ENCODE measurements at regions not wholly inside any gene's neighbourhood (a gene's known extent, or its start where the extent isn't known, plus 50 kb on each side); places are given as distances from the start of the nearest gene placed in this dataset.

GRCh38 chr22:34946339-34946985 is 119.5 kb upstream of the ISX start:
- CTCF ChIA-PET, result no interaction called here

More at GRCh38 chr22:34946339-34946985, 119.5 kb upstream of the ISX start:
- intact Hi-C loops (cut with micrococcal nuclease), result no loop called here
- Histone ChIP-seq H3K27me3 (ENCODE audit: control insufficient read depth in 2 of 2, insufficient read depth in 2 of 2, low read length in 2 of 2) (no peaks in the 10 kb centered on the region), H4K20me1 (replicated peaks; ENCODE audit: control insufficient read depth, extremely low read depth, insufficient read depth, low read length) (no peaks in the 10 kb centered on the region), H3K9ac (replicated peaks; ENCODE audit: extremely low read depth, insufficient read depth, low read length) (no peak overlapping the region), H2AFZ (ENCODE audit: low read depth, low read length) (no peak overlapping the region), H3K4me2 (ENCODE audit: insufficient read depth, low read length) (no peak overlapping the region), H3K4me3 (replicated peaks in 1 of 3; ENCODE audit: insufficient read depth in 1 of 3, low read depth in 1 of 3, low read length in 3 of 3) (no peak overlapping the region), H3K79me2 (ENCODE audit: control insufficient read depth, insufficient read depth, low read length) (no peaks in the 10 kb centered on the region), H3K36me3 (ENCODE audit: control insufficient read depth in 2 of 2, extremely low read depth in 1 of 2, insufficient read depth in 2 of 2, low read length in 2 of 2) (no peaks in the 10 kb centered on the region), H3K4me1 (ENCODE audit: control insufficient read depth, extremely low read depth, insufficient read depth, low read length) (no peaks in the 10 kb centered on the region), H3K27ac (ENCODE audit: insufficient read depth, low read depth, low read length) (no peak overlapping the region), H3K9me1 (replicated peaks; ENCODE audit: control insufficient read depth, extremely low read depth, insufficient read depth, low read length) (no peaks in the 10 kb centered on the region), H3K9me3 (replicated peaks; ENCODE audit: control insufficient read depth, insufficient read depth, low read length) (peaks cover 10% of the 10 kb centered on the region)
- dilution Hi-C loops (cut with MboI; ENCODE audit: extremely low pct_ligation_motif_present, low sequenced_read_pairs), result no loop called here
- FAIRE-seq (no peak), DNase-seq (ENCODE audit: low read depth, low spot score) (no peak)
- BruUV-seq (replicated peaks), result no TSS peak
- TF ChIP-seq MAX (IDR thresholded peaks at IDR 0.05; ENCODE audit: insufficient read depth, insufficient read length), result no peak
- no peak for TF ChIP-seq POLR2AphosphoS5 (IDR thresholded peaks at IDR 0.05; ENCODE audit: insufficient read depth, low read depth, low read length)
- TF ChIP-seq FOS (IDR thresholded peaks at IDR 0.05; ENCODE audit: borderline replicate concordance, insufficient read depth, low read length), result no peak
- TF ChIP-seq CTCF (IDR thresholded peaks at IDR 0.05; ENCODE audit: extremely low read depth in 1 of 2, insufficient read depth in 1 of 2, low read depth in 1 of 2, low read length in 2 of 2), result no peak
- TF ChIP-seq JUN (IDR thresholded peaks at IDR 0.05; ENCODE audit: borderline replicate concordance, insufficient read depth, insufficient read length, low read depth), result no peak
- no peak for TF ChIP-seq GATA2 (IDR thresholded peaks at IDR 0.05; ENCODE audit: insufficient read depth, insufficient read length, low read depth, low read length)
- no peak for TF ChIP-seq POLR2A (IDR thresholded peaks at IDR 0.05; ENCODE audit: low read depth, low read length)
- no peak for TF ChIP-seq EZH2 (IDR thresholded peaks at IDR 0.05; ENCODE audit: borderline replicate concordance, low read depth, low read length, severe bottlenecking)
- TF ChIP-seq MYC (IDR thresholded peaks at IDR 0.05; ENCODE audit: low read depth, low read length), result no peak
- POLR2A ChIA-PET, result no interaction called here

All from endothelial cell of umbilical vein (primary cell).